Heart right ventricle (tissue), 16 donors: ENCODE measurements at regions not wholly inside any gene's neighbourhood (a gene's known extent, or its start where the extent isn't known, plus 50 kb on each side); places are given as distances from the start of the nearest gene placed in this dataset.

ENCODE experiments used
- ATAC-seq, 8 donors: fragments of 200-7000 bp; cut with Tn5 transposase; one replicate each; pipeline ENCODE4 v1.9.1; 2020; ENCODE audit warnings: mild to moderate bottlenecking in 8 of 8, moderate library complexity in 8 of 8, moderate number of reproducible peaks in 1 of 8
- DNase-seq, 2 donors: peaks; one replicate each; pipeline ENCODE4 v3.0.0-alpha.2; 2020
- H3K27ac ChIP-seq, 10 donors: fragments of 200-600 bp; sonication (generic) in 2 of 10; one replicate each; pipeline versions ENCODE4 v1.5.0 to v1.8.0; 2020 to 2022; ENCODE audit warnings: mild to moderate bottlenecking in 3 of 10
- H3K27me3 ChIP-seq, 7 donors: fragments of 200-600 bp; one replicate each; pipeline ENCODE4 v1.8.0; 2021 to 2022; ENCODE audit warnings: mild to moderate bottlenecking in 2 of 7
- H3K36me3 ChIP-seq, 9 donors: fragments of 200-600 bp; sonication (generic) in 1 of 9; one replicate each; pipeline versions ENCODE4 v1.5.0 to v1.8.0; 2020 to 2022; ENCODE audit warnings: mild to moderate bottlenecking in 2 of 9
- H3K4me1 ChIP-seq, 9 donors: fragments of 200-600 bp; sonication (generic) in 1 of 9; one replicate each; pipeline versions ENCODE4 v1.5.0 to v1.8.0; 2020 to 2022; ENCODE audit warnings: mild to moderate bottlenecking in 4 of 9
- H3K4me3 ChIP-seq, 10 donors: fragments of 200-600 bp; sonication (generic) in 2 of 10; one replicate each; pipeline versions ENCODE4 v1.5.0 to v1.8.0; 2020 to 2022; ENCODE audit warnings: mild to moderate bottlenecking in 7 of 10, moderate library complexity in 2 of 10
- H3K9me3 ChIP-seq, 11 donors: fragments of 200-600 bp in 10 of 11; sonication (generic) in 2 of 11; one replicate each; pipeline versions ENCODE4 v1.5.0 to v1.8.0; 2013 to 2022; ENCODE audit warnings: mild to moderate bottlenecking in 2 of 11, control low read depth in 1 of 11, moderate library complexity in 1 of 11
- WGBS, 2 donors: extraction: QIAGEN DNeasy Blood & Tissue Kit; methylation state at CpG; one replicate each; pipeline ENCODE4 v1.1.7; 2013; ENCODE audit warnings: inconsistent platforms in 1 of 2; 5-methylcytosine and 5-hydroxymethylcytosine counted together
- intact Hi-C, 10 donors: fragments of 100-400 bp; cut with DNase I; formaldehyde crosslinking; loops; one replicate each; pipeline versions ENCODE4 v1.11.1 to v1.14.2; 2022
- TF ChIP-seq, protein P1 (sequence below), 9 donors: fragments of 200-600 bp; sonication (generic) in 2 of 9; IDR thresholded peaks; one replicate each; pipeline versions ENCODE4 v1.5.0 to v1.8.0; 2021 to 2022; ENCODE audit warnings: antibody characterized with exemption in 9 of 9, mild to moderate bottlenecking in 5 of 9, moderate library complexity in 1 of 9
- donor health status: Arrhythmogenic right ventricular cardiomyopathy.
- donor health status: ischemic (EF 13 %, LVEDD 7.1; RV severe dilation, severe dysfunction).
- donor health status: healthy with polysubstance abuse.
- donor health status: DM: no; HTN: yes; CAD: no.
- donor health status: DM: no; HTN: no; CAD: no.
- donor health status: ischemic (EF 25% LVEDD 6.9; RV normal size, moderate dysfunction).
- donor health status: ischemic (EF 25% LVEDD 5.7; RV mildly dilated, moderate dysfunction).
- donor health status: healthy.
- donor health status: DM: yes; HTN: yes; CAD: no.
- donor health status: Ischemic cardiomyopathy.
- donor health status: ischemic (EF 35%, LVEDD 5.7; RV mildly dilated, moderate dysfunction).
- donor health status: nonischemic (EF 11% LVEDD 7.7; RV severe dilation, severe dysfunction).
- donor health status: DM: yes; HTN: yes; CAD: no.
- donor health status: PGD.
- donor health status: ischemic (EF 29% LVEDD 5.4; RV normal size, mild dysfunction).
- donor health status: nonischemic (EF 23%, LVEDD 6.1; RV moderate dilation, normal function).

DNA sequence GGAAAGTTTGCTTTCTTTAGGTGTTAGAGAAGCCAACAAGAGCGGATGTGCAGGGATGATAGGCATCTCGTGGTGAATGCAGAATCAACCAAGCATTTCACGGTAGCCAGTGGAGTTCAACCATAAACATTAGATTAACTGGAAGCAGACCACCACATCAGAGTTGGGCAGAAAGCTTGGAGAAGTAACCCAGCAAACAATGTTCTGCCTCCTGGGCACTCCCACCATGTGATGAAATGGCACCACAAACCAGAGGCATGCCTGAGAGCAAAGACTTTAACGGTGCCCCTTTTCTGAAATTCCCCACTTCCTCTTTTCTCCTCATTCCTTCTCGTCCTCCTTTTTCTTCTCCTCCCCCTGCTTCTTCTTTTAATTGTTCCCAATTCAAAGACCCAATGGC, 193.5 kb upstream of the ANKFN1 start:
- WGBS, 2 donors: 76 to 84% methylated on average over 5 of the region's 5 CpGs
- intact Hi-C loops: no loop called here

GRCh38 chr17:55961386-55961785, 191.9 kb upstream of the ANKFN1 start:
- Histone ChIP-seq H3K9me3 (no peaks in the 10 kb centered on the region), H3K27me3 (no peaks in the 10 kb centered on the region), H3K4me1 (no peaks in the 10 kb centered on the region), H3K4me3 (no peak overlapping the region), H3K36me3 (no peaks in the 10 kb centered on the region), H3K27ac (no peak overlapping the region)
- TF ChIP-seq, protein P1, sequence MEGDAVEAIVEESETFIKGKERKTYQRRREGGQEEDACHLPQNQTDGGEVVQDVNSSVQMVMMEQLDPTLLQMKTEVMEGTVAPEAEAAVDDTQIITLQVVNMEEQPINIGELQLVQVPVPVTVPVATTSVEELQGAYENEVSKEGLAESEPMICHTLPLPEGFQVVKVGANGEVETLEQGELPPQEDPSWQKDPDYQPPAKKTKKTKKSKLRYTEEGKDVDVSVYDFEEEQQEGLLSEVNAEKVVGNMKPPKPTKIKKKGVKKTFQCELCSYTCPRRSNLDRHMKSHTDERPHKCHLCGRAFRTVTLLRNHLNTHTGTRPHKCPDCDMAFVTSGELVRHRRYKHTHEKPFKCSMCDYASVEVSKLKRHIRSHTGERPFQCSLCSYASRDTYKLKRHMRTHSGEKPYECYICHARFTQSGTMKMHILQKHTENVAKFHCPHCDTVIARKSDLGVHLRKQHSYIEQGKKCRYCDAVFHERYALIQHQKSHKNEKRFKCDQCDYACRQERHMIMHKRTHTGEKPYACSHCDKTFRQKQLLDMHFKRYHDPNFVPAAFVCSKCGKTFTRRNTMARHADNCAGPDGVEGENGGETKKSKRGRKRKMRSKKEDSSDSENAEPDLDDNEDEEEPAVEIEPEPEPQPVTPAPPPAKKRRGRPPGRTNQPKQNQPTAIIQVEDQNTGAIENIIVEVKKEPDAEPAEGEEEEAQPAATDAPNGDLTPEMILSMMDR (IDR thresholded peaks at IDR 0.05): no peak
- intact Hi-C loops: no loop called here
- no peak for ATAC-seq
- 76 to 84% methylated on average over 3 of the region's 3 CpGs for WGBS, 2 donors
- DNase-seq: no peak

More for the DNA sequence above, 193.5 kb upstream of the ANKFN1 start:
- Histone ChIP-seq H3K9me3 (no peaks in the 10 kb centered on the region), H3K27ac (no peak overlapping the region), H3K27me3 (no peaks in the 10 kb centered on the region), H3K4me1 (no peaks in the 10 kb centered on the region), H3K36me3 (no peaks in the 10 kb centered on the region), H3K4me3 (no peak overlapping the region)
- TF ChIP-seq, protein P1 (IDR thresholded peaks at IDR 0.05): no peak
- ATAC-seq: no peak
- no peak for DNase-seq

- WGBS, 2 donors: 27 to 32% methylated on average over 6 of the region's 6 CpGs
- Histone ChIP-seq H3K27me3 (no peaks in the 10 kb centered on the region), H3K9me3 (no peaks in the 10 kb centered on the region), H3K4me3 (no peak overlapping the region), H3K4me1 (no peaks in the 10 kb centered on the region), H3K36me3 (no peaks in the 10 kb centered on the region), H3K27ac (no peak overlapping the region)
- DNase-seq (no peak), ATAC-seq (no peak)
- intact Hi-C loops: no loop called here
- TF ChIP-seq, protein P1 (IDR thresholded peaks at IDR 0.05): no peak
Observed at GRCh38 chr17:55962951-55963401, 190.3 kb upstream of the ANKFN1 start.

DNA sequence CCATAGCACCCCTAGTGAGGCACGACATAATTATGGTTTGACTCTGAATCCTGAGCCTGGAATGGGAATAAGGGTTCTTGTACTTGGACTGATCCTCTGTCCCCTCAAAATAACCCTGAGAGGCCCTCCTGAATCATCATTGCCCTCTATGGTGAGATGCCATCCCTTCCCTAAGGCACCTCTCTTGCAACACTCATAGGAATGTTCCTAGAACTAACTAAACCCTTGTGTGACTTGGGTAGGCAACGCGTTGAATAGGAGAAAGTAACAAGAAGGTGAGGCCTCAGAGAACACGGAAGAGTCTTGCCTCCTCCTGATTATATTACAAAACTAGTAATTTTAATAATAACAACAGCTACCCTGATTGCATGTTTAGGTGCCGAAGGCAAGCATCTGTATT, 189.1 kb upstream of the ANKFN1 start:
- no peaks in the 10 kb centered on the region for H3K27me3 ChIP-seq
- H3K4me1 ChIP-seq: no peaks in the 10 kb centered on the region
- ATAC-seq (no peak), DNase-seq (no peak)
- TF ChIP-seq, protein P1 (IDR thresholded peaks at IDR 0.05): no peak
- H3K4me3 ChIP-seq: no peak overlapping the region
- no peaks in the 10 kb centered on the region for H3K9me3 ChIP-seq
- intact Hi-C loops: no loop called here
- WGBS, 2 donors: 94 to 96% methylated on average over 5 of the region's 5 CpGs
- H3K27ac ChIP-seq: no peak overlapping the region
- H3K36me3 ChIP-seq: no peaks in the 10 kb centered on the region

GRCh38 chr17:55965051-55965450, 188.2 kb upstream of the ANKFN1 start:
- TF ChIP-seq, protein P1 (IDR thresholded peaks at IDR 0.05): no peak
- no peaks in the 10 kb centered on the region for H3K36me3 ChIP-seq
- intact Hi-C loops: no loop called here
- no peak overlapping the region for H3K27ac ChIP-seq
- no peak overlapping the region for H3K4me3 ChIP-seq
- H3K9me3 ChIP-seq: no peaks in the 10 kb centered on the region
- ATAC-seq (no peak), DNase-seq (no peak)
- no peaks in the 10 kb centered on the region for H3K27me3 ChIP-seq
- H3K4me1 ChIP-seq: no peaks in the 10 kb centered on the region
